HG02885 (cell line): ENCODE measurements at regions not wholly inside any gene's neighbourhood (a gene's known extent, or its start where the extent isn't known, plus 50 kb on each side); places are given as distances from the start of the nearest gene placed in this dataset.

Experiments
- ATAC-seq: cut with Tn5 transposase; IDR thresholded peaks from one replicate; pipeline ENCODE4 v1.9.1; 2021; ENCODE audit warnings: mild to moderate bottlenecking; ENCODE audit not compliant: unreplicated experiment, poor library complexity

DNA sequence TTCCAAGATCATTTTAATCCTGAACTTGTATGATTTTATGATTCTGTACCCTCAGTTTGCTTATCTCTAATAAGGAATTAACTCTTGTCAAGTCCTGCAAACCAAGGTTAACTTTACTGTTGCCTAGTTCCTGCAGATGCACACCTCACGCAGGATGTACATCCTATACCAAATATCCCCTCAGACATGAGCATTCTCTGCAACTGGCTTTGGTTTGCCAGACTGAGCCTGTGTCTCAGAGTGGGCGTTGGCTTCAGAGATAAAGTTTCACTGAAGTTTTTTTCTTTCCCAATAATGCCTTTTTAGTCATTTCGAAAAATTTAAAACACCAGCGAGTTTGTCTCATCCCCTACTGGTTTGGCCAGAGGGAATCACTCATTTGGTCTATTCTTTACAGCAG is 173.9 kb downstream of the NR2F2 start:
- ATAC-seq = no peak

GRCh38 chr15:96505014-96505413 is 174.5 kb downstream of the NR2F2 start:
- no peak for ATAC-seq

- ATAC-seq = no peak
Measured at GRCh38 chr15:96514607-96515285, 184.2 kb downstream of the NR2F2 start.

GRCh38 chr15:96515371-96515770 is 184.9 kb downstream of the NR2F2 start:
- no peak for ATAC-seq

DNA sequence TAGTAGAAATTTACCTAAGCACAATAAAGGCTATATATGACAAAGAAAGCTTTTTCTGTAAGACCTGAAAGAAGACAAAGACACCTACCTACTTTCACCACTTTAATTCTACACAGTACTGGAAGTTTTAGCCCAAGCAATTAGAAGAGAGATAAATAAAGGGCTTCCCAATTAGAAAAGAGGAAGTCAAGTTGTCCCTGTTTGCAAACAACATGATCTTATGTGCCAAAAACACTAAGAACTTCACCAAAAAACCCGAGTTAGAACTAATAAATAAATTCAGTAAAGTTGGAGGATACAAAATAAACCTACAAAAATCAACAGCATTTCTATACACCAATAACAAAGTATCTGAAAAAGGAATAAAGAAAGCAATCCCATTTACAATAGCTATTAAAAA is 190.9 kb downstream of the NR2F2 start:
- ATAC-seq = no peak

DNA sequence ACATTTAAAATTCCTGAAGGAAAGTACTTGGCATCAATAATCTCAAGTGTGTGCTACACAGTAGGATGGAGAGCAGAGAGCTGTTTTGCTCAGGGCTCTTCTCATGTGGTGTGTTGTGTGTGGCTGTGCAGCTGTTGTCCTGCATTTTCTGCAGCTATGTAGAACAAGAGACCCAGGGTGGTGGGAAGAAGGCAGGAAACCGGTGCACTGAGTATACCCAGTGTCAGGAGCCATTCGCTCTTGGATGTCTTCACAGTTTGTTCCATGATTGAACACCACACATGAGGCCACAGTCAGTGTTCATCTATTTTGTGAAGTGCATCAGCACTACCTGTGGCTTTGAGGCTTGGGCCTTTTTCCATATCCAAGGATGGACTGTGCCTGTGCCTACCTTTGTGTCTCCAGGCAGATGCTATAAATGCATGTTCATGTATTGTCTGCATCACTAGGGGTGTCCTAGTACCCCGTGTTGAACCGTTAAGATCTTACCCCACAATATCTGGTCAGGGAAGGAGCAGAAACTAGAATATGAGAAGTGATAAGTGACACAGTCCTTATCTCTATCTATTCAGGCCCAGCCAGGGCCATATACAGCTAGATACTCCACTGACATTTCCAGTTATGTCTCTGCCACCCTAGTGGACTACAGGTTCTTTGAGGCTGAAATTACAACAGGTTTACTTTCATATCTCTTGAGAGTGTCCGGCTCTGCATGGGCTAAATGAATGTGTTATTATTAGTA is 194.3 kb downstream of the NR2F2 start:
- no peak for ATAC-seq

DNA sequence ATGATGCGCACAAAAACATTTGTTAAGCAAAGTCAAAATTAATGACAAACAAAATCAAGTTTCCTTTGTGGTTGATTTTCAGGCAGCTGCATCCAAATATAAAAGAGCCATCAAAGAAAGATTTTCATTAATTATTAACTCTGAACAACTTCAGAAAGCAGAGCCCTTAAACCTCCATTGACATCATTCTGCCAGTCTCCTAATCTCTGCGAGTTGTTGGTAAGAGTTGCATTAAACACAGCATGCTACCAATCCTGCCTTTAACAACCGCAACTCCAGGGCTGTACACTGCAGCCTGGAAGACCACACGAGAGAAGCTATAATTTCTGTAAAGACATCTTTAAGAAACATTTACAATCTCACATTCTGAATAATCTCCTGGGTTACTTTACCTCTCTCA is 204.6 kb downstream of the NR2F2 start:
- ATAC-seq = no peak

DNA sequence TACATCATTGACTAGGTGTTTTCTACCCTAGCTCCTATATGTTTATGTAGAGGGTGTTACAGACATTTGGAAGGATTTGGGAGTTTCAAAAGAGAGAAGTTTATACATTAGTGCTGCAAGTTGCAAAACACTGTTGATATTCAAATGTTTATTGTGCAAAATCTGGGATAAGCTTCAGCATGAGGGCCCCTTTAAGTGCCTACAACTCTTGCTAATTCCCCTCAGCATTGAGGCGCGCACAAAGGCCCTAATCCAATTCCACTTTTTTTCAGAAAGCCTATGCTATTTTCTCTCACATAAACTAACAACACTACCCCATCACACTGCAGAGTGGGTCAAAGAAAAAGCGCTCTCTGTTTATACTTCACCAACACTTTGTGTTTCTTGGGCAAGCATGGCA is 208.0 kb downstream of the NR2F2 start:
- no peak for ATAC-seq

GRCh38 chr15:96540283-96540682 is 209.8 kb downstream of the NR2F2 start:
- ATAC-seq = no peak

- no peak for ATAC-seq
Measured at GRCh38 chr15:96542130-96542770, 211.8 kb downstream of the NR2F2 start.

DNA sequence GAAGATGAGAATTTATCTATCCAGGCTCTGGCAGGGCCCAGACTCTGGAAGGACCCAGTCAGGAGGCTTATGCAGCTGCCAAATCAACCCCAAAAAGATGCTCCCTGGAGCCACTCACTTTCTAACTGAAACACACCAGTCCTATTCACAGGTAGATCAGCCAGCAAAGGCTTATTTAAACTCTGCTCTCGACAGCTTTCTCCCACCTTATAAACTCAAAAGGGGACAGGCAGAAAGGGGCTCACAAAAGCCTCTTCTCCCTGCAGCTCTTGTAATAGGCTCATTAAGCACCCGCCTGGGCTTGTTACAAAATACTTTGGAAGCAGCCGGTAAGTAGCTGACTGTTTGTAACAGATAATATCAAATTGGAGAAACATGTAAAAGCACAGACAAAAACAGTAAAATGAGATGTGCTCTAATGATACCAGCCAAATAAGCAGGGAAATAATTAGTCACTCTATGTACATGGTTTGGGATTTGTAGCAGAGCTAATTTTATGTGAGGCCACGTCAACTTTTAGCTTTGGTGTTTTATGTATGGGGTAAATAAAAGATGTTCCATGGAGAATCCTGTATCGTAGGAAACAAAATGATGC is 213.8 kb downstream of the NR2F2 start:
- ATAC-seq = no peak

GRCh38 chr15:96549136-96549535 is 218.6 kb downstream of the NR2F2 start:
- no peak for ATAC-seq

DNA sequence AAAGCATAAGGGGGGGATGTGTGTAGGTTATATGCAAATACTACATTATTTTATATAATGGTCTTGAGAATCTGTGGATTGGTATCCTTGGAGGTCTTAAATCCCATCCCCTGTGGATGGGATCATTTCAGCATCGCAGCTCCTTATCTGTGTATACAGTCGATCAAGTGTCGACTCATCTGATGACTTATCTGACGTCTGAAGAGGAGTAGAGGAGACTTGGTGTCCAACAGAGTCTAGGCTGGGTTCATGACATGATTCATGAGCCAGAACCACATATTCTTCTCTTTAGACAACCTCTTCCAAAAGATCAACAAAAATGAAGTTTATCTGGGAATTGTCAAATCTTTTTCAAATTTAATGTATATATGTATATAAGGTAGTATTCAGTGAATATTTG is 220.7 kb downstream of the NR2F2 start:
- ATAC-seq = no peak

DNA sequence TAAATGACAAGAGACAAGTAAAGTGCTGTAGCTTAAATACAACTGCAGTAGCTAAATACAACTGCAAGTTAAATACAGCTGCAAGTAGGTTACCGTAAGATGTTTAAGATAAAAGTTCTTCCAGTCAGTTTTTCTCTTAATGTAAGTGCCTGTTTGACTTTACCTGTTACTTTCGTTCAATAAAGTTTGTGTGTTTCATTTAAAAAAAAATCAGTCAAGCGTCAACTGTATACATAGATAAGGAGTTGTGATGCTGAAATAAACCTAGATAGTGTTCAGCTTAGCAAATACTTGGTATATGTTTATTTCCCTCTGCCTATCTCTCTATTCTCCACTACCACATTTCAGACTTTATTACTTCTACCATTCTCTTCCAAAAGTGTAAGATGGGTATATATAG is 221.2 kb downstream of the NR2F2 start:
- no peak for ATAC-seq

DNA sequence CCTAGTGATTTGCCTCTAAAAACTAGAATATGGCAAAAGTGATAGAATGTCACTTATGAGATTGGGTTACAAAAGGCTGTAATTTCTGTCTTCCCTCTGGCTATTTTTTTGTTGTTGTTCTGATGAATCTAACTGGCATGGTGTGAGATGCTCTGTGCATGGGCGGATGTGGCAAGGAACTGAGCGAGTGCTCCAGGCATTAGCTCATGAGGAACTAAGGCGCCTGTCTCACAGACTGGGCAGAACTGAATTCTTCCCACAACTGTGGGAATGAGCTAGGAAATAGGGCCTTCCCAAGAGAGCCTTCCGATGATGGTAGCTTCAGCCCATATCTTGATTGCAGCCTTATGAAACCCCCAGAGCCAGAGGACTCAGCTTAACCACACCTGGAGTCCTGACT is 222.5 kb downstream of the NR2F2 start:
- no peak for ATAC-seq

DNA sequence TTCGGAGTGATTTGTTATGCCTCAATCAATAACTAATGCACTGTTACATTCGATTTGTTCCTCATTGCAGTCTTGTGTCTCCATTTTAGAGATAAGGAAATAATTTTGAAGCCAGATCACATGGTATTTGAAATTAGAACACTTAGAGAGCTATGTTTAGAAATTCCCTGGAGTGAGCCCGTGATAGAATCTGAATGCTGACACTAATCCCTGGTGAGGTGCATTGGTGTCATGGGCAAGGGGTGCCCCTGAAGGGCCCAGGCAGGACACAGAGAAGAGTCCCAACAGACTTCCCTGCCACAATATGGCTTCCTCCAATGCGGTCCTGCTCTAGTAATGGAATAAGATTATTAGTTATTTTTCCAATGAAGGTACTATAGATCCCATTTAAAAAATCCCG is 223.0 kb downstream of the NR2F2 start:
- no peak for ATAC-seq

GRCh38 chr15:96553931-96554330 is 223.4 kb downstream of the NR2F2 start:
- ATAC-seq = no peak

DNA sequence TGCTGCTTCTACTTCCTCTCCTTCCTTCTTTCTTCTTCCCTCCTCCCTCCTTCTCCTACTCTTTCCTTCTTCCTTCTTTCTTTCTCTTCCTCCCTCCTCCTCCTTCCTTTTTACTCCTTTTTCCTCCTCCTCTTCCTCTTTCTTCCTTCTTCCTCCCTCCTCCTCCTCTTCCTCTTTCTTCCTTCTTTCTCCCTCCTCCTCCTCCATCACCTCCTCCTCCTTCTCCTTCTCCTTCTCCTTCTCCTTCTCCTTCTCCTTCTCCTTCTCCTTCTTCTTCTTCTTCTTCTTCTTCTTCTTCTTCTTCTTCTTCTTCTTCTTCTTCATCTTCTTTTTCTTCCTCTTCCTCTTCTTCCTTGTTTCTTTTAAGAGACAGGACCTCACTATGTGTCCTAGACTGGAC is 224.0 kb downstream of the NR2F2 start:
- ATAC-seq = no peak

GRCh38 chr15:96559087-96559486 is 228.6 kb downstream of the NR2F2 start:
- ATAC-seq = no peak

DNA sequence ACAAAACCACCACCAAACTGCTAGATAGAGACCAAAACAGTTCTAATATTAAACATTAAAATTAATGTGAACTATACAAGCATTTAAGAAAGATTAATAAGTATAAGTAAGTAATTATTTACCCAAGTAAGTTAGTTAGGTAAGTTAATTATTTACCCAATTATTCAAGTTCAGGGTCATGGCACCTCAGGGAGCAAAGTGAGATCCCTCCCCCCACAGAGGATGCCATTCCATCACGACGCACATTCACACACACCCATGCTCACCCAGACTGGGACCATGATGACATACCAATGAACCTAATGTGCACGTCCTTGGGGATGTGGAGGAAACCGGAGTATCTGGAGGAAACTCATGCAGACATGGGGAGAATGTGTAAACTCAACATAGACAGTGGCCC is 229.1 kb downstream of the NR2F2 start:
- ATAC-seq = no peak

DNA sequence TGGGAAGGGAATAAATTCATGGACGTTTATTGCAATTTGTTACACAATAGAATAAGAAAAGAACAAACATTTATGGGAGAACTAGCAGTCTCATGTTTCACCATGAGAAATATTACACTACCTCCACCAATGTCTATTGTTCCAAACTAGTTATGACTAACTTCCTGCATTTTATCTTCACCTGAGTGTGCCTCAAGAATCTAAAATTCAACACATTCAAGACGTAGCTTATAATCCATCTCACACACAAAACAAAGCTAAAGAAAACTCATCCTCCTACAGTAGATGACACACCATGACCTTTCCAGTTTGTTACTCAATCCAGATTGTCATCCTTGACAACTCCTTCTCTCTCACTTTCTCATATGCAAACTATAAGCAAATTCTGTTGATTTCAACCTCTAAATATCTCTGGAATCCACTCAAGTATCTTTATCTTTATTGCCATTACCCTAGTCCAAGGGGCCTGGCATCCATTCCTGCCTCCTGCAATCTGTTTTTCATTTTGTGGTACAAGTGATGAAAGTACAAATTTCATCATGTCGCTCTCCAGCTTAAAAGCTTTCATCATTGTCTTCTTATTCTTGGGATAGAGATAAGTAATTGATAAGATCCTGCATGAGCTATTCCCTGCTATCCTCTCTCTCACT is 229.9 kb downstream of the NR2F2 start:
- ATAC-seq = no peak
